ENCODE measurements at regions not wholly inside any gene's neighbourhood (a gene's known extent, or its start where the extent isn't known, plus 50 kb on each side); places are given as distances from the start of the nearest gene placed in this dataset.

GRCh38 chr2:145043399-145043834 is 523.5 kb upstream of the ZEB2 start:
- TF ChIP-seq CTCF (IDR thresholded peaks at IDR 0.05; ENCODE audit: insufficient read depth, low read length), result no peak
- no peak for TF ChIP-seq REST (IDR thresholded peaks at IDR 0.05; ENCODE audit: insufficient replicate concordance, low read depth)

Measured in HL-60 (cell line).